ENCODE measurements at regions not wholly inside any gene's neighbourhood (a gene's known extent, or its start where the extent isn't known, plus 50 kb on each side); places are given as distances from the start of the nearest gene placed in this dataset.

DNA sequence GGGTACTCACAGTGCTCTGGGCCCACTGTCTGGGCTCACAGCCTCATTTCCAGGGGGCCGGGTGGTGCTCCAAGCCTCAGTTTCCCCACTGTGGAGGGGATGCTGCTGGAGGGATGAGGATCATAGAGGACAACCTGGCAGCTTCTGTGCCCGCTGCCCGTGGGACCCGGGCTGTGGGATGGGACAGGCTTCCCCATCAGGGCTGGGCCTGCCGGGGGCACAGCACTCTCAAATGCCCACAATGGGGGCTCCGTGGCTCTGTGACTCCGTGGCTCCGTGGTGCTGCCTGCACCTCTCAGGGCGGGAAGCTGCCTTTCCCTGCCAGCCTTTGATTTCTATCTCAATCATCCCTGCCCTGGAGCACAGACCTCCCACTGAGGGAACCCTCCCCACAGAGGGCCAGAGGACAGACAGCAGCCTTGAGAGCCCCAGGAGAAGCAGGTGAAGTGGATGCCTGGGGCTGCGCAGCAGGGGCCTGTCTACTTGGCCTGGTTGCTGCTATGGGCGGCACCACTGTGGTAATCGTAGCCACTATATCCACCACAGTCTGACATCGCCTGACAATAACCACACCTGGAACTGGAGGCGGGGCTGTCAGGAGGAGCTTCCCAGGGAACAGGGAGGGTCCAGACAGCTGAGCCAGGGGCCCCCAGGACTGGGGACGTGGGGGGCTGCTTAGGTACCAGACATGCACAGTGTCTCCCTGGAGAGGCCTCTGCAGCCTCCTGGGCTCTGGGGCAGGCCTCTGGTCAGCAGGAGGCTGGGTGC, 375.9 kb downstream of the TMEM121 start:
- Histone ChIP-seq H3K4me3 (ENCODE audit: extremely low read depth in 1 of 4, insufficient read depth in 2 of 4, low read depth in 3 of 4, low read length in 4 of 4) (no peak overlapping the region), H3K18ac (ENCODE audit: extremely low read depth, low read length) (no peak overlapping the region), H3K36me3 (ENCODE audit: control insufficient read depth in 2 of 4, insufficient read depth in 4 of 4, low read length in 3 of 4) (no peaks in the 10 kb centered on the region), H2BK20ac (ENCODE audit: low read length) (no peak overlapping the region), H2BK5ac (ENCODE audit: low read depth, low read length) (no peak overlapping the region), H2BK15ac (ENCODE audit: low read length) (no peak overlapping the region), H3K27me3 (replicated peaks in 1 of 4; ENCODE audit: control insufficient read depth in 3 of 4, extremely low read depth in 1 of 4, insufficient read depth in 3 of 4, low read length in 3 of 4) (no peaks in the 10 kb centered on the region), H3K4me2 (ENCODE audit: insufficient read depth in 1 of 2, low read depth in 2 of 2, low read length in 2 of 2) (no peak overlapping the region), H3K4me1 (replicated peaks in 1 of 4; ENCODE audit: control insufficient read depth in 3 of 4, insufficient read depth in 4 of 4, low read length in 3 of 4) (no peaks in the 10 kb centered on the region), H3K23ac (ENCODE audit: insufficient read length) (no peak overlapping the region), H2AFZ (ENCODE audit: low read length) (no peak overlapping the region), H3K79me2 (ENCODE audit: control insufficient read depth in 1 of 2, insufficient read depth in 2 of 2, low read length in 2 of 2) (no peaks in the 10 kb centered on the region), H4K8ac (ENCODE audit: extremely low read depth, insufficient read depth, low read length) (no peak overlapping the region), H4K20me1 (replicated peaks in 1 of 2; ENCODE audit: control insufficient read depth in 1 of 2, insufficient read depth in 2 of 2, low read length in 2 of 2) (no peaks in the 10 kb centered on the region), H3K23me2 (ENCODE audit: low read depth, low read length) (no peaks in the 10 kb centered on the region), H2BK120ac (replicated peaks; ENCODE audit: low read depth, low read length) (no peak overlapping the region), H2AK5ac (ENCODE audit: low read depth, low read length) (no peak overlapping the region), H3K56ac (replicated peaks; ENCODE audit: insufficient read length, low read depth, low read length) (no peak overlapping the region), H3K9me3 (ENCODE audit: insufficient read depth in 2 of 2, low read depth in 1 of 2, low read length in 1 of 2) (peaks cover 68 to 96% of the 10 kb centered on the region in 2 experiments), H3K4ac (replicated peaks; ENCODE audit: insufficient read length, low read depth, low read length) (no peak overlapping the region), H3K14ac (ENCODE audit: insufficient read length) (no peak overlapping the region), H3K9ac (replicated peaks in 1 of 4; ENCODE audit: extremely low read depth in 1 of 4, low read depth in 3 of 4, low read length in 3 of 4) (no peak overlapping the region), H4K91ac (replicated peaks; ENCODE audit: insufficient read length, low read length) (no peak overlapping the region), H4K5ac (ENCODE audit: insufficient read length, low read depth, low read length) (no peak overlapping the region), H2BK12ac (ENCODE audit: low read depth, low read length) (no peak overlapping the region), H3K79me1 (ENCODE audit: low read depth, low read length) (no peaks in the 10 kb centered on the region), H3K27ac (ENCODE audit: low read depth, low read length) (no peak overlapping the region)
- FAIRE-seq (no peak), DNase-seq (ENCODE audit: low read depth in 1 of 2, low spot score in 2 of 2) (no peak)
- WGBS, 2 experiments (ENCODE audit: extremely low coverage in 1 of 2, insufficient coverage in 1 of 2, insufficient read length in 1 of 2, insufficient replicate concordance in 2 of 2, low coverage in 1 of 2, low lambda C conversion rate in 2 of 2, missing lambda C conversion rate in 1 of 2) = 85% methylated on average over 15 of the region's 15 CpGs; no CpG with 5 or more reads in 1 of the 2 experiments
- POLR2A ChIA-PET (ENCODE audit: partially characterized antibody) = no interaction called here
- TF ChIP-seq MAFK (IDR thresholded peaks at IDR 0.05; ENCODE audit: low read depth, low read length) (no peak), RNF2 (IDR thresholded peaks at IDR 0.05; ENCODE audit: borderline replicate concordance, low read depth, low read length, missing control alignments, poor library complexity, severe bottlenecking) (no peak), EZH2 (IDR thresholded peaks at IDR 0.05; ENCODE audit: low read depth, low read length, severe bottlenecking) (no peak), GABPA (IDR thresholded peaks at IDR 0.05; ENCODE audit: borderline replicate concordance, insufficient read depth, low read length) (no peak), BRCA1 (IDR thresholded peaks at IDR 0.05; ENCODE audit: low read depth, low read length) (no peak), SP1 (IDR thresholded peaks at IDR 0.05; ENCODE audit: low read depth, low read length) (no peak), ZNF274 (IDR thresholded peaks at IDR 0.05; ENCODE audit: borderline replicate concordance, extremely low read depth, low read length) (no peak), CEBPB (IDR thresholded peaks at IDR 0.05; ENCODE audit: low read depth, low read length) (no peak), CHD1 (IDR thresholded peaks at IDR 0.05; ENCODE audit: low read depth, low read length) (no peak), POU5F1 (IDR thresholded peaks at IDR 0.05; ENCODE audit: low read depth, low read length) (no peak)
- TF ChIP-seq, protein P1, sequence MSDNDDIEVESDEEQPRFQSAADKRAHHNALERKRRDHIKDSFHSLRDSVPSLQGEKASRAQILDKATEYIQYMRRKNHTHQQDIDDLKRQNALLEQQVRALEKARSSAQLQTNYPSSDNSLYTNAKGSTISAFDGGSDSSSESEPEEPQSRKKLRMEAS (IDR thresholded peaks at IDR 0.05) = no peak
- CTCF ChIA-PET (ENCODE audit: partially characterized antibody) = no interaction called here

All from H1 (cell line).